Retinal pigment epithelial cell (primary cell): ENCODE measurements at regions not wholly inside any gene's neighbourhood (a gene's known extent, or its start where the extent isn't known, plus 50 kb on each side); places are given as distances from the start of the nearest gene placed in this dataset.

Experiments used
- DNase-seq: peaks from one replicate; pipeline ENCODE4 v3.0.0-alpha.2; 2010; ENCODE audit warnings: low read depth
- H3K4me3 ChIP-seq: 2 replicates; pipeline ENCODE4 v1.5.1; 2011; ENCODE audit warnings: mild to moderate bottlenecking, low read length, control low read depth, moderate library complexity
- CTCF ChIP-seq: conservative IDR thresholded peaks from 2 replicates; pipeline ENCODE4 v1.5.1; 2011; ENCODE audit warnings: low read depth, low read length, control low read depth, inconsistent platforms

GRCh38 chr3:191076903-191077552 lies 122.0 kb upstream of the OSTN start:
- no peak for DNase-seq
- no peak for TF ChIP-seq CTCF
- H3K4me3 ChIP-seq = no peak overlapping the region

GRCh38 chr3:191074511-191074910 lies 124.5 kb upstream of the OSTN start:
- TF ChIP-seq CTCF = no peak
- H3K4me3 ChIP-seq = no peak overlapping the region
- no peak for DNase-seq

- DNase-seq = peak; percentile 33
- H3K4me3 ChIP-seq = no peak overlapping the region
- no peak for TF ChIP-seq CTCF
These were observed 128.2 kb upstream of the OSTN start for GRCh38 chr3:191070762-191071403.

- H3K4me3 ChIP-seq = no peak overlapping the region
- peak; percentile 87 for DNase-seq
- TF ChIP-seq CTCF = no peak
These were observed 128.8 kb upstream of the OSTN start for GRCh38 chr3:191070201-191070600.

- no peak overlapping the region for H3K4me3 ChIP-seq
- no peak for TF ChIP-seq CTCF
- no peak for DNase-seq
These were observed 129.9 kb upstream of the OSTN start for GRCh38 chr3:191068946-191069813.

- TF ChIP-seq CTCF = no peak
- H3K4me3 ChIP-seq = no peak overlapping the region
These were observed 132.4 kb upstream of the OSTN start for GRCh38 chr3:191066669-191067068.

More at GRCh38 chr3:191066669-191067068, 132.4 kb upstream of the OSTN start:
- no peak for DNase-seq
